ENCODE measurements at regions not wholly inside any gene's neighbourhood (a gene's known extent, or its start where the extent isn't known, plus 50 kb on each side); places are given as distances from the start of the nearest gene placed in this dataset.

GRCh38 chr4:95985051-95985450 is 145.2 kb downstream of the PDHA2 start:
- no peaks in the 10 kb centered on the region for H3K9me3 Mint-ChIP-seq
- ATAC-seq (no peak), DNase-seq (no peak)
- H3K27me3 Mint-ChIP-seq = no peaks in the 10 kb centered on the region
- ChIA-PET CTCF (no interaction called here), POLR2A (no interaction called here)
- no peak overlapping the region for H3K4me3 Mint-ChIP-seq
- H3K36me3 Mint-ChIP-seq (ENCODE audit: low read depth) = no peaks in the 10 kb centered on the region
- no peak for TF ChIP-seq CTCF (IDR thresholded peaks at IDR 0.05)
- no peak overlapping the region for H3K27ac Mint-ChIP-seq
- intact Hi-C loops (cut with micrococcal nuclease) = no loop called here
- H3K4me1 Mint-ChIP-seq (ENCODE audit: low read depth) = peaks cover 3% of the 10 kb centered on the region

DNA sequence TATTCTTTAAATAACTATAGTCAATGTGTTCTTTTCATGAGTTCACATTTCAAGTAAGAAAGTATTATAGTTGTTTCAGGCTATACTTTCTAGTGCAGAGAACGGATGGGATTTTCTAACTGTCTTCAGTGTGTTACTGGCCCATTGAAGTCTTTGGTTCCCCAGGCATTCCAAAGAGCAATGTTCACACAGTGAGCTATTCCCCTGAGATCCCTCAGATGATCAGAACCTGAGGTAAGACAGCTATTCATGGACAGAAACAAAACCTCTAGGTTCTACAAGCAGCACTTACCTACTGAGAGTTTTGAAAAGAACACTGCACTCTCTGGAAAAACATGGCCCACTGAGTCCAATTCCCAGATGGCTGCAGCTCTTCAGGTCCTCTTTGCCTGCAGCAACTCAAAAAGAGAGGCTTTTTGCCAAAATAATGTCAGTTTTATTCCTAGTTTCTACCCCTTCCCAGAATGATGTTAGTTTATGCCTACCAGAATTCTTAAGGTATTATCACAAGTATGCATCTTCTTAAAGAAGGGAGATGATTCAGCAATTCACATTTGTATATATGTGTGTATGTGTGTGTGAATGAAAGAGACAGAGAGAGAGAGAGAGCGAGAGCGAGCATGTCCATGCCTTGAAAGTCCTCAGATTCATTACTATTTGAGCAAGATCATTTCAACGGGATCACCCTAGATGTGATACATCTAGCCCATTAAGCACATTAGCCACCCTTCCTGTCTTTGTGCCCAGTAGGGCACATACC is 146.1 kb downstream of the PDHA2 start:
- TF ChIP-seq CTCF (IDR thresholded peaks at IDR 0.05) = no peak
- Mint-ChIP-seq H3K9me3 (no peaks in the 10 kb centered on the region), H3K4me3 (no peak overlapping the region), H3K36me3 (ENCODE audit: low read depth) (no peaks in the 10 kb centered on the region), H3K4me1 (ENCODE audit: low read depth) (peaks cover 3% of the 10 kb centered on the region), H3K27ac (no peak overlapping the region), H3K27me3 (no peaks in the 10 kb centered on the region)
- ChIA-PET POLR2A (no interaction called here), CTCF (no interaction called here)
- ATAC-seq (no peak), DNase-seq (no peak)
- intact Hi-C loops (cut with micrococcal nuclease) = no loop called here

DNA sequence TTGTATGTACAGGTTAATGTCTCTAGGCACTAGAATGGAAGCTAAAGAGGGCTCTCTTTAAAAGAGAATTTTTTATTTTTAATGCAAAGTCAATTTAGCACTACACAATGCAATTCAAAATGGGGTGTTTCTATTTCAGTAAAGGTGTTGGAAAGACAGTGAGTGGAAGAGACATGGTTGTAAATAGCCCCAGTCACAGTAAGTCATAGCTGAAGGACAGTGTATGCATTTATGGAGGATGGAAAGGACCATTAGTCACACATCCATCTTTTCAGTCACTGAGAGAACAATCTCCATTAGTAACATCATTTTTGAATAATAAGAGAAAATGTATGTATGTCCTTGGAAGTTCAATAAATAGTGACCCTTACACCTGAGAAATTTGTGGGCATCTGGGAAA is 148.0 kb downstream of the PDHA2 start:
- H3K27me3 Mint-ChIP-seq = no peaks in the 10 kb centered on the region
- no peak for TF ChIP-seq CTCF (IDR thresholded peaks at IDR 0.05)
- no peak for DNase-seq
- intact Hi-C loops (cut with micrococcal nuclease) = no loop called here
- H3K4me3 Mint-ChIP-seq = no peak overlapping the region
- ATAC-seq = no peak
- no peak overlapping the region for H3K27ac Mint-ChIP-seq
- H3K4me1 Mint-ChIP-seq (ENCODE audit: low read depth) = peaks cover 3% of the 10 kb centered on the region
- ChIA-PET CTCF (no interaction called here), POLR2A (no interaction called here)
- H3K36me3 Mint-ChIP-seq (ENCODE audit: low read depth) = no peaks in the 10 kb centered on the region
- H3K9me3 Mint-ChIP-seq = no peaks in the 10 kb centered on the region

- POLR2A ChIA-PET = no interaction called here
Observed at GRCh38 chr4:95998311-95998710, 158.4 kb downstream of the PDHA2 start.

More at GRCh38 chr4:95998311-95998710, 158.4 kb downstream of the PDHA2 start:
- H3K27me3 Mint-ChIP-seq = no peaks in the 10 kb centered on the region
- intact Hi-C loops (cut with micrococcal nuclease) = no loop called here
- no peak for ATAC-seq
- no peak for DNase-seq
- no peaks in the 10 kb centered on the region for H3K36me3 Mint-ChIP-seq (ENCODE audit: low read depth)
- no peaks in the 10 kb centered on the region for H3K4me1 Mint-ChIP-seq (ENCODE audit: low read depth)
- H3K4me3 Mint-ChIP-seq = no peak overlapping the region
- H3K27ac Mint-ChIP-seq = no peak overlapping the region
- no peak for TF ChIP-seq CTCF (IDR thresholded peaks at IDR 0.05)
- CTCF ChIA-PET = no interaction called here
- no peaks in the 10 kb centered on the region for H3K9me3 Mint-ChIP-seq
